ENCODE measurements at regions not wholly inside any gene's neighbourhood (a gene's known extent, or its start where the extent isn't known, plus 50 kb on each side); places are given as distances from the start of the nearest gene placed in this dataset.

- DNase-seq (ENCODE audit: low read depth), result no peak
Measured at GRCh38 chr15:94912760-94913159, 681.4 kb downstream of the MCTP2 start.

DNA sequence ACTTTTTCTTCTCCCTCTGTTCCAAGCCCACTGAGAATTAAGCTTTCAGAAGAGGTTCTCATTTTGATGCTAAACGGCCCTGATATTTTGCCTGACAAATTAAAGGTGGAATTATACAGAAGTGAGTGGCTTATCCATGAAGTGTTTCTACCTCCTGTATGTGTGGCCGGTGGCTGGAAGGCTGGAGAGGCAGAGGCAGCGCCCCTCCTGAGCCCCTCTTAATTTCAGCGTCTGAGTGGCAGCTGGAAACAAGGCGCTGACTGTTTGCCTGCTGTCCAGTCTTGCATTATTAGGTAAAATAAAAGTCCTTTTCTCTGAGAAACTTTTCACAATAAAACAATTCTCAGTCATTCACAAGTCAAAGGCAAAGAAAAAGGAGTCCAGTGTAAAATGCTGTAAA lies 685.7 kb downstream of the MCTP2 start:
- no peak for DNase-seq (ENCODE audit: low read depth)

DNA sequence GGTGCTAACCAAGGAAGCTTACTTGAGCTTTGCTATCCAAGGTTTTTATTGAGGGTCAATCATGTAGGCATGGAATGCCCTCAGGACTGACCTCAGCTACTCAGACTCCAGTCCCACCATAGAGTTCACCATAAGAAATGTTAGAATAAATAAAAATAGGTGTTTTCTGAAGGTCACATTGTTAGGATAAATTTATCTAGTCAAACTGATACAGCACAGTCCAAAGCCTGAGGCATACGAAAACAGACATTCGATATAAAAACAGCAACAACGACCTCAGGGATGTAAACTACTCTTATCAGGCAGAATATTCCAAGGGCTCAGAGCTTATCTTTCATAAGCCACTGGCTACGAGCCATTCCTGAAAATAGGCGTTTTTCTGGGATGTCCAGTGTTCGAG lies 690.6 kb downstream of the MCTP2 start:
- no peak for DNase-seq (ENCODE audit: low read depth)

DNA sequence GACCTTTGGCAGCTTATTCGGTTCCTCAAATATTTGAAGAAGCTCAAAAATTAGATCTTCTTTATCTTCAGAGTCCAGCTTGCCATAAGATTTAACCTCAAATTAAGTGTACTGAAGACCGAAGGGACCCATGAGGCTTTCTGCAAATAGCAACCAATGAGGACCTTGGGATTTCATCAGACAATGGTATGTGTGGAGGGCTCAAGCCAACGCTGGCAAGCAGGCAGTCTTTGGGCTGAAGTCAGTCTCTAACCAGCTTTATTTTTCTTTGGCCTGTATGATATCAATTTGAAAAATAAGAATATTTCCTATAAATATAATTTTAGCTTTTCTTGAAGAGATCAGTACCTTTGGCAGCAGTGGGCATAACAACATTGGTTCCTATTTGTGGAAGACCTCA lies 692.7 kb downstream of the MCTP2 start:
- DNase-seq (ENCODE audit: low read depth), result no peak

DNA sequence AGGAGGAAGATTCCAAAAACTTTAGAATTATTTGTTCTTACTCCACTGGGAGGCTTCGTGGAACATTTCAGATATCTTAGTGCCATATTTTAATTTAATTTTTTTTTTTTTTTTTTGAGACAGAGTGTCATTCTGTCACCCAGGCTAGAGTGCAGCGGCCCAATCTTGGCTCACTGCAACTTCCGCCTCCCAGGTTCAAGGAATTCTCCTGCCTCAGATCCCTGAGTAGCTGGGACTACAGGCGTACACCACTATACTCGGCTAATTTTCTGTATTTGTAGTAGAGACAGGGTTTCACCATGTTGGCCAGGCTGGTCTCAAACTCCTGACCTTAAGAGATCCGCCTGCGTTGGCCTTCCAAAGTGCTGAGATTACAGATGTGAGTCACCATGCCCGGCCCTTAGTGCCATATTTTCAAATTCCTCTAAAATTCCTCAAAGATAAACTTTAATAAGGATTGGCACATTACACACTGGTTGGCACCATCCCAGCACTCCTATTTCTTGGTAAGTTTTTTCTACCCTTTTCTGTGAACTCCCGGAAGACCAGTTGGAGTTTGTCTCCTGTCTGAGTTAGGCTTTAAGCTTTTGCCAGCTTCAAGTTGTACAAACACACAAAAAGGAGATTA lies 693.7 kb downstream of the MCTP2 start:
- no peak for DNase-seq (ENCODE audit: low read depth)

DNA sequence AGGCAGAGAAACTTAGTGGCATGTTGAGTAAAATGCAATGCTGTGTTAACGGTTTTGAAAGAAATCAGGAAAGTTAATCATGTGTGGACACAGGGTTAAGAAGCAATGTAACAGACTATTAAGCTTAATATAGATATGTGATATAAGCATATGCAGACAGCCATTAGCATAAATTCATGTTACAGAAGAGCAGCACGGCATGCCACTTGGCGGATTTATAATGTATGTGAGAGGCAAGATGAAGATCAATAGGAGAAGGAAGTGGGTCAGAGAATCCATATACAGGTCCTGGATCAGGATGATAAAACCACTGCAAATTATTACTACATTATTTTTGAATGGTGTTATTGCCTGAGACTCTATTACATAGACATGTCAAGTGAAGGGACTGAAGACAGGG lies 694.3 kb downstream of the MCTP2 start:
- DNase-seq (ENCODE audit: low read depth), result no peak

GRCh38 chr15:94927003-94927402 lies 695.6 kb downstream of the MCTP2 start:
- DNase-seq (ENCODE audit: low read depth), result no peak

GRCh38 chr15:94929282-94929681 lies 697.9 kb downstream of the MCTP2 start:
- no peak for DNase-seq (ENCODE audit: low read depth)

DNA sequence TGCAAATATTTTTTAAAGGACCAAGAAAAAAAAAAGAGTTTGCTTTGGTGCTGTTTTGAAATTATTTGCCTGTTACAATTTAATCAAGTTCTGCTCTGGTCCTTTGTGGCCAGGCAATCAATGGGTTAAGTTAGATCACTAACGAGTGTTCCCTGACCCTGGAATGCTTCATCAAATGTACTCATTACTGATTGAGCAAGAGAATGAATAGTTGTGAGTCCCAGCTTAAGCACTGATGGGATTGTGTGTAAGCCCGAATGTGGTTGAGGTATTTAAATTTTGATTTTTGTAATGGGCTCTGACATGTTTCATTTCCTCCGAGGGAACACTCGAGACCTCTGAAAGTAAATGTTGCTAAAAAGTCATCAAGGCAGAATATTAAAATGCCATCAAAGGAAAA lies 699.1 kb downstream of the MCTP2 start:
- DNase-seq (ENCODE audit: low read depth), result no peak

DNA sequence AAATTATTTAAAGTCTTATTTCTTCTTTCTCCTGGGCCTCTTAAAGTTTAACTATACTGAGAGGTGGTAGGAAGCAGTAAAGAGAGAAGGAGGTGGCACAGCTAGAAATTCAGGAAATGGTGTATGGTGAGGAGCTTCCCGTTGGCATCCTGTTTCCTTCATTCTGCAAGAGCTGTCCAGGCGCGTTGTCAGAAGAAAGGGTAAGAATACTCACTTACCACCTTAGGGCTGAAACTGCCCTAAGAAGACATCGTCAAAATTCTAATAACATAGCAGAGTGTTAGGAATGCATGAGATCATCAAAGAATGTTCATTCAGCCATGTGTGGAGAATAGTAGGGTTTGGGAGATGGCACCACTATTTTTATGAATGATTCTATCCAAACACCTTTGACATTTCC lies 699.6 kb downstream of the MCTP2 start:
- DNase-seq (ENCODE audit: low read depth), result no peak

DNA sequence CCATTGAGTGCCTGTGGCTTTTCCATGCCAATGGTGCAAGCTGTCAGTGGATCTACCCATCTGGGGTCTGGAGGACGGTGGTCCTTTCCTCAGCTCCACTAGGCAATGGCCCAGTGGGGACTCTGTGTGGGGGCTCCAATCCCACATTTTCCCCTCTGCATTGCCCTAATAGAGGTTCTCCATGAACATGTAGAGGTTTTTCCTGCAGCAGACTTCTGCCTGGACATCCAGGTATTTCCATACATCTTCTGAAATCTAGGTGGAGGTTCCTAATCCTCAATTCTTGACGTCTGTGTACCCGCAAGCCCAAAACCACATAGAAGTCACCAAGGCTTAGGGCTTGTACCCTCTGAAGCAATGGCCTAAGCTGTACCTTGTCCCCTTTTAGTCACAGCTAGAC lies 703.1 kb downstream of the MCTP2 start:
- DNase-seq (ENCODE audit: low read depth), result no peak

- DNase-seq (ENCODE audit: low read depth), result no peak
Measured at GRCh38 chr15:94937242-94937641, 705.9 kb downstream of the MCTP2 start.

DNA sequence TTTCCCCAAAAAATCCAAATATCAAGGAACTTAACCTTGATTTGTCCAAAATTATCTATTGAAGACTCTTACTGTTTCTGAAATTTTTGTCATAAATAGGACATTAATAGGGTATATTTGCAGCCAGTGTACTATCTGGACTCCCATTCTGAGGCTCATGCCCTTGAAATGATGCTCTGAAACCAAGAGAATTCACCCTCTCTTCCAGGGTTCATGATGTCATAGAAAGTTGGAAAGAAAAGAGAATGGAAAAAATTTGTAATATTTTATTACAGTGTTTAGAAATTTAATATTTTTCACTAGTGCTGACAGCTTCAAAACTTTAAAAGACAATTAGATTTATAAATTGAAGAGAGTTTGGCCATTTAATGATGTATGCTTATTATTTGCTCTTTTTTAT lies 712.5 kb downstream of the MCTP2 start:
- DNase-seq (ENCODE audit: low read depth), result no peak

DNA sequence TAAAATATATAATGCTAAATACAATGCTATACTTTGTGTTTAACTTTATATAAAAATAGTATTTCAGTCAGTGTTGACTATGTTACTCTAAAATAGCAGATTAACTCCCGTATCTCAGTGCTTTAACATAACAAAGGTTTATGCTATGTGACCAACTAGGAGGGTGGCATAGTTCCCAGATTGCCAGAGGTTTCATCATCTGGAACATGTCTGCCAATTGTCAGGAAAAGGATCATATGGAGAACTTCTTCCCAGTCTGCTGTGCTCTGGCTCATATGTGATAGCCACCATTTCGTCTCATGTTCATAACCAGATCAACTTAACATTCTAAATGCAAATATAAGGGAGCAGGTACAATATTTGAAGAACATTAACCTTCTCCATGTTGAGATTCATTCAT lies 720.2 kb downstream of the MCTP2 start:
- DNase-seq (ENCODE audit: low read depth), result no peak

DNA sequence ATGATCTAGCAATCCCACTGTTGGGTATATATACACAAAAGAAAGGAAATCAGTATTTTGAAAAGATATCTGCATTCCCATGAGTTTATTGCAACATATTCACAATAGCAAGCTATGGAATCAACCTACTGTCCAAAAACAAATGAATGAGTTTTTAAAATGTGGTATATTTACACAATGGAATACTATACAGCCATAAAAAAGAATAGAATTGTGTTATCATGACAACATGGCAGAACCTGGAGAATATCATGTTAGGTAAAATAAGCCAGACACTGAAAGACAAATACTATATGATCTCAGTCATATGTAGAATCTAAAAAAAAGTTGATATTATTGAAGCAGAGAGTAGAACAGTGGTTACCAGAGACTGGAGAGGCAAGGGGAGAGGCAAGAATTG lies 732.6 kb downstream of the MCTP2 start:
- no peak for DNase-seq (ENCODE audit: low read depth)

- no peak for DNase-seq (ENCODE audit: low read depth)
Measured at GRCh38 chr15:94965593-94965992, 734.2 kb downstream of the MCTP2 start.

DNA sequence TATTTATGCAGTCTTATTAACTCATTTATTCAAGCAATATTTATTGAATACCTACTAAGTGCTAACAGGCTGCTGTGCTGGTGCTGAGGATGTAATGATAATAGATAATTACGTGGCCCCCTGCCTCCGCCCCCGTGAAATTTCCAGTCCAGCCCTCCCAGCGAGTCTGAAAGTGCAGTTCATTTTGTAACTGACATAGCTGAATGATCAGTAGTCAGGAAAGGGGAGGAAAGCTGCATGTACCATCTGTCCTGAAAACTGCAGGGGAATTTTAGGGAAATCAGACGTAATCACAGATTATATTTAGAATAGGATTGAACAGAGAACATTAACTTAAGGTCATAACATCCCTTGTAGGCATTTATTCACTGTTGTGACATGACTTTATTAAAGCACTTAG lies 736.8 kb downstream of the MCTP2 start:
- no peak for DNase-seq (ENCODE audit: low read depth)

- DNase-seq (ENCODE audit: low read depth), result no peak
Measured at GRCh38 chr15:94970096-94970495, 738.7 kb downstream of the MCTP2 start.

- DNase-seq (ENCODE audit: low read depth), result no peak
Measured at GRCh38 chr15:94970802-94971201, 739.4 kb downstream of the MCTP2 start.

DNA sequence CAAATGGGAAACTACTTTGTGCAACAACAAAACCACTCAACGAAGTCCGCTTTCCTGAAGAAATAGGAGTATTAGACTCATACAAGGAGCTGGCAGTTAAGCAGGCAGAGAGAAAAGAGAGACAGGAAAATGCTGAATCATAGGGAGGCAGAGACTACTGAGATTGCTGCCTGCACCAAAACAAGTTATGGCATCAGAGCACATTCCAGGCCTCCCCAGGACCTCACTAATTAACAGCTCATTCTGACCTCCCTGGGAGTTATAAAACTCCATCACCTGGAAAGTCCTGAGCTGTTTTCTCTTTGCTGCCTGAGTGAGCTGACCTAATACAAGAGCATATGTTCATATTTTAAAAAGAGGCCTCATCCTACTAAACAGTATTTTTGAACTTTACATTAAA lies 741.0 kb downstream of the MCTP2 start:
- DNase-seq (ENCODE audit: low read depth), result no peak

GRCh38 chr15:94987085-94987484 lies 755.7 kb downstream of the MCTP2 start:
- no peak for DNase-seq (ENCODE audit: low read depth)

- DNase-seq (ENCODE audit: low read depth), result no peak
Measured at GRCh38 chr15:94991718-94992117, 760.4 kb downstream of the MCTP2 start.

- no peak for DNase-seq (ENCODE audit: low read depth)
Measured at GRCh38 chr15:95009635-95010034, 778.3 kb downstream of the MCTP2 start.

DNA sequence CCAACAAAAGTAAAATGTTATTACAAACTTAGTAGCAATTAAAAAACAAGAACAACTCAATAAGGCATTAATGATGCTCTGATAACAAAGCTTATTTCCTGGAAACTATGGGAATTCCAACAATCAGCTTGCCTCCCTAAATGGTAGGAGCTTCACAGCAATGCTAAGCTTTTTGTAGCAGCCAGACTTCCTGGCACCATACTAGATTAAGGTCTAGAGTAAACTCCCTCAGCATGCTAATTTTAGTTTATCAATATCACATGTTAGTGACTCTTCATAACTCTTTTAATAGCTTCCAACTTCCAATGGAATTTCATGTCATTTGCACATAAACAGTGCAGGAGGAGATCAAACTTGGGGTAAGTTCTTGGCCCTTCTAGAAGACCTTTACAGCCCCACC lies 782.0 kb downstream of the MCTP2 start:
- DNase-seq (ENCODE audit: low read depth), result no peak
